SK-N-SH (cell line): ENCODE measurements at regions not wholly inside any gene's neighbourhood (a gene's known extent, or its start where the extent isn't known, plus 50 kb on each side); places are given as distances from the start of the nearest gene placed in this dataset.

ENCODE experiments used
- JUND ChIP-seq: IDR thresholded peaks from 2 replicates; pipeline ENCODE4 v1.4.0; 2012
- NRF1 ChIP-seq: IDR thresholded peaks from 2 replicates; pipeline ENCODE4 v1.6.1; 2012; ENCODE audit warnings: low read depth, mild to moderate bottlenecking, low read length
- RAD21 ChIP-seq: IDR thresholded peaks from 2 replicates; pipeline ENCODE4 v1.6.1; 2012; ENCODE audit warnings: mild to moderate bottlenecking, low read length
- RXRA ChIP-seq: IDR thresholded peaks from 2 replicates; pipeline ENCODE4 v1.4.0; 2012; ENCODE audit warnings: low read depth, mild to moderate bottlenecking, borderline replicate concordance
- SIN3A ChIP-seq: IDR thresholded peaks from 2 replicates; pipeline ENCODE4 v1.6.1; 2012; ENCODE audit warnings: low read depth, mild to moderate bottlenecking, low read length, moderate library complexity, borderline replicate concordance
- TAF1 ChIP-seq: IDR thresholded peaks from 2 replicates; pipeline ENCODE4 v1.6.1; 2012; ENCODE audit warnings: low read depth, mild to moderate bottlenecking, low read length, moderate library complexity, borderline replicate concordance
- TEAD4 ChIP-seq: IDR thresholded peaks from 2 replicates; pipeline ENCODE4 v1.4.0; 2012; ENCODE audit warnings: mild to moderate bottlenecking, borderline replicate concordance; ENCODE audit not compliant: insufficient read depth
- TF ChIP-seq, protein P1 (sequence below): fragments of 200-600 bp; sonication (generic); IDR thresholded peaks from 2 replicates; pipeline ENCODE4 v1.6.1; 2017; ENCODE audit warnings: antibody characterized with exemption, mild to moderate bottlenecking, moderate library complexity
- TF ChIP-seq, protein P2 (sequence below): IDR thresholded peaks from 2 replicates; pipeline ENCODE4; 2012
- TF ChIP-seq, protein P3 (sequence below): IDR thresholded peaks from 2 replicates; pipeline ENCODE4 v1.4.0; 2012; ENCODE audit warnings: low read depth, borderline replicate concordance
- TF ChIP-seq, protein P4 (sequence below): fragments of 150-350 bp; IDR thresholded peaks from 2 replicates; pipeline ENCODE4 v1.6.1; 2017; ENCODE audit warnings: antibody characterized with exemption, low read length, low read depth, borderline replicate concordance
- TF ChIP-seq, protein P5 (sequence below): IDR thresholded peaks from 2 replicates; pipeline ENCODE4 v1.6.1; 2012; ENCODE audit warnings: mild to moderate bottlenecking, low read depth, low read length, moderate library complexity

DNA sequence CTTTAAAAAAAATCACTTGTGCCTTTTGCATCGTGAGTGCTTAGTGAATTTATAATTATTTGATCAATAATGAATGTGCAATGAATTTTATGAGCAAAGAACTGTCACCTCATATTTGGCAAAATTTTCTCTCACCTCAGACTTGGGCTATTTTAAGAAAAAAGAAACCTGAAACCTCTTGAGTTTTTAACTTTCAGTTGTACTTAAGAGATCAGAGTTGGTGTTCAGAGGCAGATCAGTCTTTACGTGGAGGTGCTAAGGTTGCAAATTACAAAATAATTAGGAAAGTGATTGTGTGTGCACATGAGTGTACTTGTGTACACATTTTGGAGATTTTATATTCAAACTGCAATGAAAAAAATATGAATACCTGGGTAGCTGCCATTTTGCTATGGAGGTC, 218.7 kb upstream of the RBFOX1 start:
- TF ChIP-seq, protein P1, sequence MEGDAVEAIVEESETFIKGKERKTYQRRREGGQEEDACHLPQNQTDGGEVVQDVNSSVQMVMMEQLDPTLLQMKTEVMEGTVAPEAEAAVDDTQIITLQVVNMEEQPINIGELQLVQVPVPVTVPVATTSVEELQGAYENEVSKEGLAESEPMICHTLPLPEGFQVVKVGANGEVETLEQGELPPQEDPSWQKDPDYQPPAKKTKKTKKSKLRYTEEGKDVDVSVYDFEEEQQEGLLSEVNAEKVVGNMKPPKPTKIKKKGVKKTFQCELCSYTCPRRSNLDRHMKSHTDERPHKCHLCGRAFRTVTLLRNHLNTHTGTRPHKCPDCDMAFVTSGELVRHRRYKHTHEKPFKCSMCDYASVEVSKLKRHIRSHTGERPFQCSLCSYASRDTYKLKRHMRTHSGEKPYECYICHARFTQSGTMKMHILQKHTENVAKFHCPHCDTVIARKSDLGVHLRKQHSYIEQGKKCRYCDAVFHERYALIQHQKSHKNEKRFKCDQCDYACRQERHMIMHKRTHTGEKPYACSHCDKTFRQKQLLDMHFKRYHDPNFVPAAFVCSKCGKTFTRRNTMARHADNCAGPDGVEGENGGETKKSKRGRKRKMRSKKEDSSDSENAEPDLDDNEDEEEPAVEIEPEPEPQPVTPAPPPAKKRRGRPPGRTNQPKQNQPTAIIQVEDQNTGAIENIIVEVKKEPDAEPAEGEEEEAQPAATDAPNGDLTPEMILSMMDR: no peak
- TF ChIP-seq SIN3A (no peak), JUND (no peak), RXRA (no peak), TAF1 (no peak), NRF1 (no peak), RAD21 (no peak), TEAD4 (no peak)
- TF ChIP-seq, protein P2, sequence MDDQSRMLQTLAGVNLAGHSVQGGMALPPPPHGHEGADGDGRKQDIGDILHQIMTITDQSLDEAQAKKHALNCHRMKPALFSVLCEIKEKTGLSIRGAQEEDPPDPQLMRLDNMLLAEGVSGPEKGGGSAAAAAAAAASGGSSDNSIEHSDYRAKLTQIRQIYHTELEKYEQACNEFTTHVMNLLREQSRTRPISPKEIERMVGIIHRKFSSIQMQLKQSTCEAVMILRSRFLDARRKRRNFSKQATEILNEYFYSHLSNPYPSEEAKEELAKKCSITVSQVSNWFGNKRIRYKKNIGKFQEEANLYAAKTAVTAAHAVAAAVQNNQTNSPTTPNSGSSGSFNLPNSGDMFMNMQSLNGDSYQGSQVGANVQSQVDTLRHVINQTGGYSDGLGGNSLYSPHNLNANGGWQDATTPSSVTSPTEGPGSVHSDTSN: no peak
- TF ChIP-seq, protein P3, sequence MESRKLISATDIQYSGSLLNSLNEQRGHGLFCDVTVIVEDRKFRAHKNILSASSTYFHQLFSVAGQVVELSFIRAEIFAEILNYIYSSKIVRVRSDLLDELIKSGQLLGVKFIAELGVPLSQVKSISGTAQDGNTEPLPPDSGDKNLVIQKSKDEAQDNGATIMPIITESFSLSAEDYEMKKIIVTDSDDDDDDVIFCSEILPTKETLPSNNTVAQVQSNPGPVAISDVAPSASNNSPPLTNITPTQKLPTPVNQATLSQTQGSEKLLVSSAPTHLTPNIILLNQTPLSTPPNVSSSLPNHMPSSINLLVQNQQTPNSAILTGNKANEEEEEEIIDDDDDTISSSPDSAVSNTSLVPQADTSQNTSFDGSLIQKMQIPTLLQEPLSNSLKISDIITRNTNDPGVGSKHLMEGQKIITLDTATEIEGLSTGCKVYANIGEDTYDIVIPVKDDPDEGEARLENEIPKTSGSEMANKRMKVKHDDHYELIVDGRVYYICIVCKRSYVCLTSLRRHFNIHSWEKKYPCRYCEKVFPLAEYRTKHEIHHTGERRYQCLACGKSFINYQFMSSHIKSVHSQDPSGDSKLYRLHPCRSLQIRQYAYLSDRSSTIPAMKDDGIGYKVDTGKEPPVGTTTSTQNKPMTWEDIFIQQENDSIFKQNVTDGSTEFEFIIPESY: no peak
- TF ChIP-seq, protein P4, sequence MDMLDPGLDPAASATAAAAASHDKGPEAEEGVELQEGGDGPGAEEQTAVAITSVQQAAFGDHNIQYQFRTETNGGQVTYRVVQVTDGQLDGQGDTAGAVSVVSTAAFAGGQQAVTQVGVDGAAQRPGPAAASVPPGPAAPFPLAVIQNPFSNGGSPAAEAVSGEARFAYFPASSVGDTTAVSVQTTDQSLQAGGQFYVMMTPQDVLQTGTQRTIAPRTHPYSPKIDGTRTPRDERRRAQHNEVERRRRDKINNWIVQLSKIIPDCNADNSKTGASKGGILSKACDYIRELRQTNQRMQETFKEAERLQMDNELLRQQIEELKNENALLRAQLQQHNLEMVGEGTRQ: no peak
- TF ChIP-seq, protein P5, sequence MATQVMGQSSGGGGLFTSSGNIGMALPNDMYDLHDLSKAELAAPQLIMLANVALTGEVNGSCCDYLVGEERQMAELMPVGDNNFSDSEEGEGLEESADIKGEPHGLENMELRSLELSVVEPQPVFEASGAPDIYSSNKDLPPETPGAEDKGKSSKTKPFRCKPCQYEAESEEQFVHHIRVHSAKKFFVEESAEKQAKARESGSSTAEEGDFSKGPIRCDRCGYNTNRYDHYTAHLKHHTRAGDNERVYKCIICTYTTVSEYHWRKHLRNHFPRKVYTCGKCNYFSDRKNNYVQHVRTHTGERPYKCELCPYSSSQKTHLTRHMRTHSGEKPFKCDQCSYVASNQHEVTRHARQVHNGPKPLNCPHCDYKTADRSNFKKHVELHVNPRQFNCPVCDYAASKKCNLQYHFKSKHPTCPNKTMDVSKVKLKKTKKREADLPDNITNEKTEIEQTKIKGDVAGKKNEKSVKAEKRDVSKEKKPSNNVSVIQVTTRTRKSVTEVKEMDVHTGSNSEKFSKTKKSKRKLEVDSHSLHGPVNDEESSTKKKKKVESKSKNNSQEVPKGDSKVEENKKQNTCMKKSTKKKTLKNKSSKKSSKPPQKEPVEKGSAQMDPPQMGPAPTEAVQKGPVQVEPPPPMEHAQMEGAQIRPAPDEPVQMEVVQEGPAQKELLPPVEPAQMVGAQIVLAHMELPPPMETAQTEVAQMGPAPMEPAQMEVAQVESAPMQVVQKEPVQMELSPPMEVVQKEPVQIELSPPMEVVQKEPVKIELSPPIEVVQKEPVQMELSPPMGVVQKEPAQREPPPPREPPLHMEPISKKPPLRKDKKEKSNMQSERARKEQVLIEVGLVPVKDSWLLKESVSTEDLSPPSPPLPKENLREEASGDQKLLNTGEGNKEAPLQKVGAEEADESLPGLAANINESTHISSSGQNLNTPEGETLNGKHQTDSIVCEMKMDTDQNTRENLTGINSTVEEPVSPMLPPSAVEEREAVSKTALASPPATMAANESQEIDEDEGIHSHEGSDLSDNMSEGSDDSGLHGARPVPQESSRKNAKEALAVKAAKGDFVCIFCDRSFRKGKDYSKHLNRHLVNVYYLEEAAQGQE: no peak
